HCT116 (cell line): ENCODE measurements at regions not wholly inside any gene's neighbourhood (a gene's known extent, or its start where the extent isn't known, plus 50 kb on each side); places are given as distances from the start of the nearest gene placed in this dataset.

Source experiments
- ATAC-seq: fragments of 200-7000 bp; cut with Tn5 transposase; 2 replicates; pipeline ENCODE4 v1.9.1; 2020; ENCODE audit warnings: mild to moderate bottlenecking, moderate library complexity
- BruUV-seq: library from RNA; stranded (reverse); fragments of 400-500 nt; replicated peaks from 2 replicates; lab custom pipeline; 2021; lab: Mats Ljungman, UMichigan
- CTCF ChIA-PET: fragments of 300-600 bp; sonication (Branson Sonifier 250); formaldehyde crosslinking; loops from one replicate; lab custom pipeline; 2021; ENCODE audit warnings: antibody characterized with exemption; lab: Charles Lee
- POLR2A ChIA-PET: fragments of 300-600, 350-600 bp; sonication (Branson Sonifier 250); formaldehyde crosslinking; loops from one replicate; lab custom pipeline; 2021; ENCODE audit warnings: antibody characterized with exemption; lab: Charles Lee
- RAD21 ChIA-PET, 2 experiments: fragments of 300-600 bp; sonication (Branson Sonifier 250); formaldehyde crosslinking; loops; one replicate each; lab custom pipeline; 2023; ENCODE audit warnings: low total read pairs in 2 of 2; ENCODE audit not compliant: uncharacterized antibody in 2 of 2, unreplicated experiment in 2 of 2, low non-redundant PET in 1 of 2; lab: Charles Lee
- DNase-seq: peaks from one replicate; pipeline ENCODE4 v3.0.0-alpha.2; 2010; ENCODE audit warnings: low read depth, low spot score
- H2AFZ ChIP-seq: fragments of 200-600 bp; shearing (Covaris generic), sonication (generic); 2 replicates; pipeline ENCODE4 v1.6.1; 2017; ENCODE audit warnings: low read depth, mixed run types, mixed read lengths, antibody characterized with exemption, low read length; ENCODE audit not compliant: poor library complexity, severe bottlenecking
- H3K27ac ChIP-seq: 2 replicates; pipeline ENCODE4 v1.5.1; 2012; ENCODE audit warnings: low read depth, low read length
- H3K27me3 ChIP-seq: fragments of 200-600 bp; sonication (generic); 2 replicates; pipeline ENCODE4 v1.6.1; 2016; ENCODE audit warnings: mixed run types, low read length, mixed read lengths; ENCODE audit not compliant: insufficient read depth
- H3K36me3 ChIP-seq, 2 experiments: fragments of 200-500 bp in 1 of 2; fragments of 200-600 bp in 1 of 2; sonication (Bioruptor generic) in 1 of 2; sonication (generic) in 1 of 2; 2 replicates each; pipeline versions ENCODE4 v1.5.1 to v1.6.1; 2014 to 2016; ENCODE audit warnings: low read length in 2 of 2, inconsistent platforms in 1 of 2, mixed read lengths in 1 of 2, mixed run types in 1 of 2; ENCODE audit not compliant: insufficient read depth in 2 of 2, control insufficient read depth in 1 of 2
- H3K4me1 ChIP-seq, 2 experiments: fragments of 200-600 bp in 1 of 2; sonication (generic) in 1 of 2; 2 replicates each; pipeline versions ENCODE4 v1.5.1 to v1.6.1; 2012 to 2017; ENCODE audit warnings: low read length in 2 of 2, inconsistent platforms in 1 of 2, mild to moderate bottlenecking in 1 of 2, mixed read lengths in 1 of 2, mixed run types in 1 of 2, moderate library complexity in 1 of 2; ENCODE audit not compliant: insufficient read depth in 2 of 2, control insufficient read depth in 1 of 2
- H3K4me2 ChIP-seq: fragments of 200-600 bp; sonication (generic); 2 replicates; pipeline ENCODE4 v1.6.1; 2017; ENCODE audit warnings: mixed run types, low read length, mixed read lengths
- H3K4me3 ChIP-seq, 2 experiments: fragments of 200-600 bp in 1 of 2; sonication (generic) in 1 of 2; replicated peaks in 1 of 2; 2 replicates each; pipeline ENCODE4 v1.5.1; 2011 to 2016; ENCODE audit warnings: low read length in 2 of 2, control low read depth in 1 of 2, low read depth in 1 of 2, mild to moderate bottlenecking in 1 of 2, mixed read lengths in 1 of 2, mixed run types in 1 of 2
- H3K79me2 ChIP-seq: fragments of 200-600 bp; sonication (generic); 2 replicates; pipeline ENCODE4 v1.6.1; 2017; ENCODE audit warnings: mild to moderate bottlenecking, mixed run types, low read length, moderate library complexity, mixed read lengths; ENCODE audit not compliant: insufficient read depth
- H3K9ac ChIP-seq: fragments of 200-600 bp; sonication (generic); 2 replicates; pipeline ENCODE4 v1.6.1; 2016; ENCODE audit warnings: low read length, mixed read lengths
- H3K9me2 ChIP-seq: fragments of 200-600 bp; sonication (generic), shearing (Covaris generic); 2 replicates; pipeline ENCODE4 v1.6.1; 2017; ENCODE audit warnings: mixed run types, mild to moderate bottlenecking, moderate library complexity; ENCODE audit not compliant: insufficient read depth
- H3K9me3 ChIP-seq, 2 experiments: fragments of 200-500 bp in 1 of 2; fragments of 200-600 bp in 1 of 2; sonication (Bioruptor generic) in 1 of 2; sonication (generic) in 1 of 2; 2 replicates each; pipeline ENCODE4 v1.6.1; 2014 to 2017; ENCODE audit warnings: low read length in 2 of 2, mixed read lengths in 2 of 2, inconsistent platforms in 1 of 2, low read depth in 1 of 2, mild to moderate bottlenecking in 1 of 2, mixed run types in 1 of 2, moderate library complexity in 1 of 2; ENCODE audit not compliant: control insufficient read depth in 1 of 2, insufficient read depth in 1 of 2
- H4K20me1 ChIP-seq: fragments of 200-600 bp; sonication (generic), shearing (Covaris generic); 2 replicates; pipeline ENCODE4 v1.6.1; 2017; ENCODE audit warnings: mixed run types, mild to moderate bottlenecking, moderate library complexity; ENCODE audit not compliant: insufficient read depth
- CBX3 ChIP-seq: IDR thresholded peaks from 2 replicates; pipeline ENCODE4 v1.6.1; 2012; ENCODE audit warnings: low read depth
- CTCF ChIP-seq, 3 experiments: fragments of 200-600 bp in 1 of 3; sonication (generic) in 1 of 3; IDR thresholded peaks in 2 of 3; conservative IDR thresholded peaks in 1 of 3; 2 replicates each; pipeline ENCODE4 v1.5.1; 2012 to 2017; ENCODE audit warnings: low read depth in 2 of 3, low read length in 2 of 3, antibody characterized with exemption in 1 of 3, borderline replicate concordance in 1 of 3, control low read depth in 1 of 3, mild to moderate bottlenecking in 1 of 3, mixed read lengths in 1 of 3, mixed run types in 1 of 3, moderate library complexity in 1 of 3; ENCODE audit not compliant: insufficient read depth in 1 of 3
- POLR2AphosphoS5 ChIP-seq: IDR thresholded peaks from 2 replicates; pipeline ENCODE4 v1.6.1; 2011; ENCODE audit warnings: mild to moderate bottlenecking, low read depth, low read length, moderate library complexity
- RAD21 ChIP-seq: IDR thresholded peaks from 2 replicates; pipeline ENCODE4 v1.6.1; 2012; ENCODE audit warnings: low read depth, mild to moderate bottlenecking
- intact Hi-C: fragments of 100-400 bp; cut with micrococcal nuclease; formaldehyde crosslinking; loops from 2 replicates; pipeline ENCODE4 v1.10.0; 2022
- TF ChIP-seq, protein P1 (sequence below): IDR thresholded peaks from 2 replicates; pipeline ENCODE4 v1.6.1; 2011; ENCODE audit warnings: mild to moderate bottlenecking, low read length, moderate library complexity; ENCODE audit not compliant: insufficient replicate concordance; ENCODE audit errors: extremely low read depth

- Histone ChIP-seq H2AFZ (no peak overlapping the region), H3K9ac (no peak overlapping the region), H3K9me2 (no peaks in the 10 kb centered on the region), H3K4me3 (no peak overlapping the region), H3K27me3 (no peaks in the 10 kb centered on the region), H3K27ac (no peak overlapping the region), H4K20me1 (no peaks in the 10 kb centered on the region), H3K36me3 (no peaks in the 10 kb centered on the region), H3K9me3 (no peaks in the 10 kb centered on the region), H3K79me2 (no peaks in the 10 kb centered on the region), H3K4me2 (no peak overlapping the region), H3K4me1 (peaks cover 4 to 10% of the 10 kb centered on the region in 2 experiments; a peak in 3 of 4 replicates)
- POLR2A ChIA-PET: no interaction called here
- TF ChIP-seq CTCF (IDR thresholded peaks at IDR 0.05 in 2 of 3, conservative IDR thresholded peaks at IDR 0.05 in 1 of 3; ENCODE audit: borderline replicate concordance in 1 of 3, insufficient read depth in 1 of 3, low read depth in 2 of 3, low read length in 2 of 3) (no peak), CBX3 (no peak), RAD21 (no peak), POLR2AphosphoS5 (no peak)
- TF ChIP-seq, protein P1, sequence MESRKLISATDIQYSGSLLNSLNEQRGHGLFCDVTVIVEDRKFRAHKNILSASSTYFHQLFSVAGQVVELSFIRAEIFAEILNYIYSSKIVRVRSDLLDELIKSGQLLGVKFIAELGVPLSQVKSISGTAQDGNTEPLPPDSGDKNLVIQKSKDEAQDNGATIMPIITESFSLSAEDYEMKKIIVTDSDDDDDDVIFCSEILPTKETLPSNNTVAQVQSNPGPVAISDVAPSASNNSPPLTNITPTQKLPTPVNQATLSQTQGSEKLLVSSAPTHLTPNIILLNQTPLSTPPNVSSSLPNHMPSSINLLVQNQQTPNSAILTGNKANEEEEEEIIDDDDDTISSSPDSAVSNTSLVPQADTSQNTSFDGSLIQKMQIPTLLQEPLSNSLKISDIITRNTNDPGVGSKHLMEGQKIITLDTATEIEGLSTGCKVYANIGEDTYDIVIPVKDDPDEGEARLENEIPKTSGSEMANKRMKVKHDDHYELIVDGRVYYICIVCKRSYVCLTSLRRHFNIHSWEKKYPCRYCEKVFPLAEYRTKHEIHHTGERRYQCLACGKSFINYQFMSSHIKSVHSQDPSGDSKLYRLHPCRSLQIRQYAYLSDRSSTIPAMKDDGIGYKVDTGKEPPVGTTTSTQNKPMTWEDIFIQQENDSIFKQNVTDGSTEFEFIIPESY: no peak
- no TSS peak for BruUV-seq
- RAD21 ChIA-PET: no interaction called here
- CTCF ChIA-PET: interaction anchor here (1.5 kb wide), 1 partner anchor 20 kb away, joined by 4 read pairs; no protein-coding TSS in a partner anchor
- intact Hi-C loops: no loop called here
- no peak for DNase-seq
- no peak for ATAC-seq
Observed at GRCh38 chr13:29903543-29903942, 53.1 kb upstream of the UBL3 start.
